ENCODE measurements at regions not wholly inside any gene's neighbourhood (a gene's known extent, or its start where the extent isn't known, plus 50 kb on each side); places are given as distances from the start of the nearest gene placed in this dataset.

DNA sequence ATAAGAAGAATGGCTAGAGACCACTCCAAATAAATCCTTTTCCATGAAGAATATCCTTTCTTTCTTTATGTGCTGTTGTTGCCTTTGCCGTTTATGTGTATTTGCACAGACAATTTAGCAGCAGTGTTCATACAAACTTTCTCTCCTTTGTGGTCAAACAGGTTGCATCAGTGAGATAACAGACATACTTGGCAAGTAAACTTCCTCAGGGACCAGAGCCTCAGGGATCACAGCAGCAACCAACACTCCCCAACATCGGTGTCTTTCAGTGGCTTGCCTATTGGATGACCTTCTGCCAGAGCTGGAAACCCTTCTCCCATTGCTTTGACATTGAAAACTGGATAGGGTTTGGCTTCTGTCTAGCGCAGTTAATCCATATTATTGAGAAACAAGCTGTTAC is 252.2 kb downstream of the BTG1 start:
- Histone ChIP-seq H3K4me2 (ENCODE audit: low read length) (no peak overlapping the region), H3K9ac (ENCODE audit: low read length) (no peak overlapping the region), H4K20me1 (ENCODE audit: insufficient read depth, low read length) (no peaks in the 10 kb centered on the region), H3K79me2 (ENCODE audit: insufficient read depth, low read length) (no peaks in the 10 kb centered on the region), H3K36me3 (ENCODE audit: insufficient read depth, low read length) (no peaks in the 10 kb centered on the region), H2AFZ (ENCODE audit: low read length) (no peak overlapping the region), H3F3A (ENCODE audit: insufficient read depth, low read length) (no peaks in the 10 kb centered on the region), H3K9me2 (ENCODE audit: low read depth, low read length) (no peaks in the 10 kb centered on the region), H3K4me1 (ENCODE audit: insufficient read depth, low read length, severe bottlenecking) (no peaks in the 10 kb centered on the region), H3K9me3 (ENCODE audit: low read length) (no peaks in the 10 kb centered on the region), H3K27me3 (ENCODE audit: insufficient read depth, low read length) (no peaks in the 10 kb centered on the region), H3K27ac (ENCODE audit: low read depth, low read length, poor library complexity, severe bottlenecking) (no peak overlapping the region), H3K4me3 (ENCODE audit: low read depth, low read length, poor library complexity, severe bottlenecking) (no peak overlapping the region)
- TF ChIP-seq, protein P1, sequence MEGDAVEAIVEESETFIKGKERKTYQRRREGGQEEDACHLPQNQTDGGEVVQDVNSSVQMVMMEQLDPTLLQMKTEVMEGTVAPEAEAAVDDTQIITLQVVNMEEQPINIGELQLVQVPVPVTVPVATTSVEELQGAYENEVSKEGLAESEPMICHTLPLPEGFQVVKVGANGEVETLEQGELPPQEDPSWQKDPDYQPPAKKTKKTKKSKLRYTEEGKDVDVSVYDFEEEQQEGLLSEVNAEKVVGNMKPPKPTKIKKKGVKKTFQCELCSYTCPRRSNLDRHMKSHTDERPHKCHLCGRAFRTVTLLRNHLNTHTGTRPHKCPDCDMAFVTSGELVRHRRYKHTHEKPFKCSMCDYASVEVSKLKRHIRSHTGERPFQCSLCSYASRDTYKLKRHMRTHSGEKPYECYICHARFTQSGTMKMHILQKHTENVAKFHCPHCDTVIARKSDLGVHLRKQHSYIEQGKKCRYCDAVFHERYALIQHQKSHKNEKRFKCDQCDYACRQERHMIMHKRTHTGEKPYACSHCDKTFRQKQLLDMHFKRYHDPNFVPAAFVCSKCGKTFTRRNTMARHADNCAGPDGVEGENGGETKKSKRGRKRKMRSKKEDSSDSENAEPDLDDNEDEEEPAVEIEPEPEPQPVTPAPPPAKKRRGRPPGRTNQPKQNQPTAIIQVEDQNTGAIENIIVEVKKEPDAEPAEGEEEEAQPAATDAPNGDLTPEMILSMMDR (IDR thresholded peaks at IDR 0.05; ENCODE audit: low read length), result no peak
- no peak for TF ChIP-seq EZH2 (IDR thresholded peaks at IDR 0.05; ENCODE audit: borderline replicate concordance, low read length)

DNA sequence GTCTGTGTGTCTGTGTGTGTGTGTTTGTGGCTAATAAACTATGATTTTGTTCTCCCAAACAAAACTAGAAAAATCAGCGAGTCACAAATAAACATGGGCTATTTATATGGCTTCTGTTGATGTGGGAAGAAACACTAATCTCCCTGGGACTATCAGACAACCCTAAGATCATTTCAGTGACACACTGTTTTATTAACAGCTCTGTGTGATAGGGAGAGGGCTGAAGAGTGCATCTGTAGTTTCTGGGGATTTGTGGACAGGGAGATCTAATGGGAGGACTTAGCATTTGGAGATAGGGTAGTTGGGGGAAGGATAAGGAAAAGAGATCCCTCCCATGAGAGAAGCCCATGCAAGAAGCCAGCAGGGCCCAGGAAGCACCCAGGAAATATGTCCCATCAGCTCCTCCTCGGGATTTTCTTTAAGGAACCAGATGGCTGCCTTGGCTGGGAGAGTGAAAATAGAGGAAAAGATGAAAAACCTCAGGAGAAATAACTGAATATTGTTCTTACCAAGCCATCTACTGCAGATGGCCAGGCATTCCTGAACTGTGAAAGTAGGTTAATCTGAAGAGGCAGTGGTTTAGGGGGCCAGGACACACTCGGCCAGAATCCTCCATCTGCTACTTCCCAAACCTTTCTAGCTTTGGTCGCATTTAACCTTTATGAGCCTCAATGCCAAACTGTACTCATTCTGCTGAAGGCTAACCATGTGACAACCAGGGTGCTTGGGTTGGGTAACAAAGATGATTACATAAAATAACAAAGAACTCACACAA is 253.4 kb downstream of the BTG1 start:
- Histone ChIP-seq H3F3A (ENCODE audit: insufficient read depth, low read length) (no peaks in the 10 kb centered on the region), H3K27ac (ENCODE audit: low read depth, low read length, poor library complexity, severe bottlenecking) (no peak overlapping the region), H3K9me2 (ENCODE audit: low read depth, low read length) (no peaks in the 10 kb centered on the region), H3K9ac (ENCODE audit: low read length) (no peak overlapping the region), H3K79me2 (ENCODE audit: insufficient read depth, low read length) (no peaks in the 10 kb centered on the region), H3K4me1 (ENCODE audit: insufficient read depth, low read length, severe bottlenecking) (no peaks in the 10 kb centered on the region), H3K9me3 (ENCODE audit: low read length) (no peaks in the 10 kb centered on the region), H4K20me1 (ENCODE audit: insufficient read depth, low read length) (no peaks in the 10 kb centered on the region), H3K27me3 (ENCODE audit: insufficient read depth, low read length) (no peaks in the 10 kb centered on the region), H3K4me2 (ENCODE audit: low read length) (no peak overlapping the region), H3K36me3 (ENCODE audit: insufficient read depth, low read length) (no peaks in the 10 kb centered on the region), H2AFZ (ENCODE audit: low read length) (no peak overlapping the region), H3K4me3 (ENCODE audit: low read depth, low read length, poor library complexity, severe bottlenecking) (no peak overlapping the region)
- TF ChIP-seq, protein P1 (IDR thresholded peaks at IDR 0.05; ENCODE audit: low read length), result no peak
- no peak for TF ChIP-seq EZH2 (IDR thresholded peaks at IDR 0.05; ENCODE audit: borderline replicate concordance, low read length)

DNA sequence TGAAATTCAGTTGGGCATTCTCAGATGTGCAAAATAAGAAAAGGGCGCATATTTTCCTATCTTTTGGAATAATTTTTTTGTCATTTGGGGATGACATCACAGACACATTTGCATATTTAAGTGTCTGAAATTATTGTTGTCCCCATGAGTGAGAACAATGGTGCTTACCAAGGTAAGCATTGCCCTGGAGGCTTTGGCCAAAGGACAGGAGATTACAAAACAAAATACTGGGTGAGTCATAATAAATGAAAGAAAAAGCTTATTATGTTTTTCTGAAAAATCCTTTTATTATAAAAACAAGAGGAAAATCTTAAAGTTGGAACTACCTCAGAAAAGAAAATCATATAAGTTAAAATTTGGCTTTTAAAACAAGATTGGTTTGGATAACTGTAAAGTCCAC is 254.9 kb downstream of the BTG1 start:
- Histone ChIP-seq H3K27ac (ENCODE audit: low read depth, low read length, poor library complexity, severe bottlenecking) (no peak overlapping the region), H3K9ac (ENCODE audit: low read length) (no peak overlapping the region)

More for the DNA sequence above, 254.9 kb downstream of the BTG1 start:
- no peak overlapping the region for H3K4me3 ChIP-seq (ENCODE audit: low read depth, low read length, poor library complexity, severe bottlenecking)
- no peak overlapping the region for H2AFZ ChIP-seq (ENCODE audit: low read length)
- H3K27me3 ChIP-seq (ENCODE audit: insufficient read depth, low read length), result no peaks in the 10 kb centered on the region
- TF ChIP-seq EZH2 (IDR thresholded peaks at IDR 0.05; ENCODE audit: borderline replicate concordance, low read length), result no peak
- TF ChIP-seq, protein P1 (IDR thresholded peaks at IDR 0.05; ENCODE audit: low read length), result no peak
- H3K9me2 ChIP-seq (ENCODE audit: low read depth, low read length), result no peaks in the 10 kb centered on the region
- no peaks in the 10 kb centered on the region for H3K79me2 ChIP-seq (ENCODE audit: insufficient read depth, low read length)
- no peak overlapping the region for H3K4me2 ChIP-seq (ENCODE audit: low read length)
- no peaks in the 10 kb centered on the region for H3K36me3 ChIP-seq (ENCODE audit: insufficient read depth, low read length)
- no peaks in the 10 kb centered on the region for H4K20me1 ChIP-seq (ENCODE audit: insufficient read depth, low read length)
- no peaks in the 10 kb centered on the region for H3F3A ChIP-seq (ENCODE audit: insufficient read depth, low read length)
- no peaks in the 10 kb centered on the region for H3K4me1 ChIP-seq (ENCODE audit: insufficient read depth, low read length, severe bottlenecking)
- no peaks in the 10 kb centered on the region for H3K9me3 ChIP-seq (ENCODE audit: low read length)
